ENCODE measurements at regions not wholly inside any gene's neighbourhood (a gene's known extent, or its start where the extent isn't known, plus 50 kb on each side); places are given as distances from the start of the nearest gene placed in this dataset.

DNA sequence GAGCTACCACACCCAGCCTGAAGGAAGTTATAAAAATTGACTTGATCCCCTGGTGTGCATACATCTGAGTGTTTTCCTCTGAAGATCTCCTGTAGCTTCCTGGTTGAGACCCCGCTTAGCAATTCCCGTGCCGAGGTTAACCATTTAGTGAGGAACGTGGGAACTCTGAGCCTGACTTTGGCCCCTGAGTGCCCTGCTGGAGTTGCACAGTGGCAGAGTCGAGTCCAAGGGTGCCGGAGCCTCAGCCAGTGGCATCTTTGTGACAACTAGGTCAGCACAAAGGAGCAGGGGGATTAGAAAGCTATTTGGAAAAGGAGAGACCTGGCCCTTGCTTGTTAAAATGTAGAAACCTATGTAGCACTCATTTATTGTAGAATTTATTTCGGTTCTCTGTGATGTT lies 561.2 kb upstream of the SALL3 start:
- Histone ChIP-seq H3K27me3 (no peaks in the 10 kb centered on the region), H3K9me3 (no peaks in the 10 kb centered on the region), H3K4me3 (no peak overlapping the region), H3K27ac (no peak overlapping the region), H3K4me1 (no peaks in the 10 kb centered on the region), H3K36me3 (no peaks in the 10 kb centered on the region)
- DNase-seq = no peak
- TF ChIP-seq, protein P1, sequence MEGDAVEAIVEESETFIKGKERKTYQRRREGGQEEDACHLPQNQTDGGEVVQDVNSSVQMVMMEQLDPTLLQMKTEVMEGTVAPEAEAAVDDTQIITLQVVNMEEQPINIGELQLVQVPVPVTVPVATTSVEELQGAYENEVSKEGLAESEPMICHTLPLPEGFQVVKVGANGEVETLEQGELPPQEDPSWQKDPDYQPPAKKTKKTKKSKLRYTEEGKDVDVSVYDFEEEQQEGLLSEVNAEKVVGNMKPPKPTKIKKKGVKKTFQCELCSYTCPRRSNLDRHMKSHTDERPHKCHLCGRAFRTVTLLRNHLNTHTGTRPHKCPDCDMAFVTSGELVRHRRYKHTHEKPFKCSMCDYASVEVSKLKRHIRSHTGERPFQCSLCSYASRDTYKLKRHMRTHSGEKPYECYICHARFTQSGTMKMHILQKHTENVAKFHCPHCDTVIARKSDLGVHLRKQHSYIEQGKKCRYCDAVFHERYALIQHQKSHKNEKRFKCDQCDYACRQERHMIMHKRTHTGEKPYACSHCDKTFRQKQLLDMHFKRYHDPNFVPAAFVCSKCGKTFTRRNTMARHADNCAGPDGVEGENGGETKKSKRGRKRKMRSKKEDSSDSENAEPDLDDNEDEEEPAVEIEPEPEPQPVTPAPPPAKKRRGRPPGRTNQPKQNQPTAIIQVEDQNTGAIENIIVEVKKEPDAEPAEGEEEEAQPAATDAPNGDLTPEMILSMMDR (IDR thresholded peaks at IDR 0.05) = no peak
- no peak for TF ChIP-seq POLR2A (IDR thresholded peaks at IDR 0.05)

DNA sequence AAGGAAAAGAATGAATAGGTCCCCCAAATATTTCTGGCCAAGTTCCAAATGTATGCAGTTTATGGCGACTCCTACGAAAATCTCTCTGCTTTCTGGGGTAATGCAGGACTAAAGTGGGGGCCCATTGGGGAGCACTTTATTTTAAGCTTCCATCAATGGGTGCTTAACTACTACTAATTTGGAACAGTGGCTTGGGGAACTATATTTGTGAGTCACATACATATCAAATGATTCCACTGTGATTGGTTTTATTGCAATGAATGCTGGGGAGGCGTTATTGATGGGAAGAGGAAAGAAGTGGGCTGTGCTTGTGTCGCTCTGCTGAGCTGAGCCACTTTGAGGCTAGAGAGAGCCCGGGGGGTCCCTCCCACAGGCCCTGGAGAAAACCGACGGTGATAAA lies 560.4 kb upstream of the SALL3 start:
- no peaks in the 10 kb centered on the region for H3K9me3 ChIP-seq
- DNase-seq = no peak
- TF ChIP-seq, protein P1 (IDR thresholded peaks at IDR 0.05) = no peak
- H3K27me3 ChIP-seq = no peaks in the 10 kb centered on the region
- no peaks in the 10 kb centered on the region for H3K36me3 ChIP-seq
- H3K4me1 ChIP-seq = no peaks in the 10 kb centered on the region
- H3K4me3 ChIP-seq = no peak overlapping the region
- no peak overlapping the region for H3K27ac ChIP-seq

DNA sequence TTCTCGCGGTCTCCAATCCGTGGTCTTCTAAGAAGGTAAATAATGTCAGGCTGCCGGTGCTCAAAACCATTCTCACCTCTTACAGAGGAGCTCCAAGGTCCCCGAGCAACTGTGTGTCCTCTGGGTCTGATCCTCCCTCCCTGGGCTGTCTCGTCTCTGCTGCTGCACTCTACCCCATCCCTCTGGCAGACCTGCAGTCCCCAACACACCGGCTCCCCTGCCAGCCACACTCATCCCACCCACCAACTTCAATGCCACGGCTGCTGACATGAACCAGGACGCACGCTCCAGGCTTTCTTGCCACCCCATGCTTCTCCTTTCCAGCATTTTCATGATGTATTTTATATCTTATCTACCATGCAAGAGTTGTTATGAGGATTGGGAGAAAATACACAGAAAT lies 559.5 kb upstream of the SALL3 start:
- no peaks in the 10 kb centered on the region for H3K27me3 ChIP-seq
- no peak overlapping the region for H3K27ac ChIP-seq
- H3K4me1 ChIP-seq = no peaks in the 10 kb centered on the region
- no peaks in the 10 kb centered on the region for H3K36me3 ChIP-seq
- H3K4me3 ChIP-seq = no peak overlapping the region
- no peaks in the 10 kb centered on the region for H3K9me3 ChIP-seq
- no peak for DNase-seq
- TF ChIP-seq, protein P1 (IDR thresholded peaks at IDR 0.05) = no peak
- TF ChIP-seq POLR2A (IDR thresholded peaks at IDR 0.05) = no peak

DNA sequence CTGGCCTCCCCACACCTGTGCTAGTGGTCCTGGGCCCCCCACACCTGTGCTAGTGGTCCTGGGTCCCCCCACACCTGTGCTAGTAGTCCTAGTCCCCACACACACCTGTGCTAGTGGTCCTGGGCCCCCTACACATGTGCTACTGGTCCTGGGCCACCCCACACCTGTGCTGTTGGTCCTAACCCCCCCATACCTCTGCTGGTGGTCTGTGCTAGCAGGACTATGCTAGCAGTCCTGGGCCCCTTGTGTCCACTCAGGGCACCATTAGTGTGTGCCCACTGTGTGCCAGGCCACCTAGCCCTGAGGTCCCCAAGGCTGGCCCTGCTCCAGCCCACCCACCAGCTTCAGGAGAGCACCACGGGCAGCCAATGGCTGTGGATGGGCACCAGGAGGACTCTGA lies 558.2 kb upstream of the SALL3 start:
- H3K9me3 ChIP-seq = no peaks in the 10 kb centered on the region
- no peak overlapping the region for H3K27ac ChIP-seq
- no peaks in the 10 kb centered on the region for H3K36me3 ChIP-seq
- no peaks in the 10 kb centered on the region for H3K4me1 ChIP-seq
- H3K4me3 ChIP-seq = no peak overlapping the region
- TF ChIP-seq POLR2A (IDR thresholded peaks at IDR 0.05) = no peak
- TF ChIP-seq, protein P1 (IDR thresholded peaks at IDR 0.05) = no peak
- no peak for DNase-seq
- H3K27me3 ChIP-seq = no peaks in the 10 kb centered on the region

DNA sequence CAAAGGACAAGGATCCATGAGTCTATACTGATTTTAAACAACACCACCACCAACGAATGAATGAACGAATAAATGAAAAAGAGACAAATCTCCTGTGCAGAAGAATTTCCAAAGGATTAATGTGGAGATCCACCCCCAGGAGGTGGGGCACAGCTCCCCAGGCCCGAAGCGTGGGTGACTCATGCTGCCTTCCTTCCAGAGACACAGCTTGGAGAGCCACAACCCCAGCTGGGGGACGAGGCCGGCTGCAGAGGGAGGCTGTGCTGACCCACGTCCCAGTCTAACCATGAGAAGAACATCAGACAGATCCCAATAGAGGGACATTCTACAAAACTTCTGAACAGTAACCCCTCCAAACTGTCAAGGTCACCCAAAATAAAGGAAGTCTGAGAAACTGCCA lies 557.3 kb upstream of the SALL3 start:
- Histone ChIP-seq H3K27ac (no peak overlapping the region), H3K9me3 (no peaks in the 10 kb centered on the region), H3K4me1 (no peaks in the 10 kb centered on the region), H3K4me3 (no peak overlapping the region), H3K27me3 (no peaks in the 10 kb centered on the region), H3K36me3 (no peaks in the 10 kb centered on the region)
- no peak for TF ChIP-seq POLR2A (IDR thresholded peaks at IDR 0.05)
- TF ChIP-seq, protein P1 (IDR thresholded peaks at IDR 0.05) = no peak
- no peak for DNase-seq

DNA sequence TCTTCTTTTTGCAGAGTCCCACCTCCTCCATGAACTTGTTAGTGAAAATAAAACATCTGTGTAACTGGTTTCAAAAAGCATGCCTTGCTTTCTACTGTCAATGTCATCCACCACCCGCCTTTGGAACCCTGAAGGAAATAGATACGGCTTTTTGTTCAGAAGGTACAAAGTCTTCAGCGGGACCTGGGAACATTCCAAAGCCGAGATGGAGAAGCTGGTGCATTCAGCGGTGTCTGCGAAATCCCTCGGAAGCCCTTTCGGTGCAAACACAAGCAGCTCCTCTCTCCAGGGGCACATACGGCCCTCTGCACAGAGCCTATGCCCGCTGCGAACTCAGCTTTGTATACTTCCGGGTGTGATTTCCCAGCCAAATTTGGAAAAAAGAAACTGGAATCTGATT lies 555.8 kb upstream of the SALL3 start:
- DNase-seq = no peak
- TF ChIP-seq, protein P1 (IDR thresholded peaks at IDR 0.05) = no peak
- no peak for TF ChIP-seq POLR2A (IDR thresholded peaks at IDR 0.05)
- H3K27ac ChIP-seq = no peak overlapping the region
- H3K9me3 ChIP-seq = no peaks in the 10 kb centered on the region
- H3K36me3 ChIP-seq = no peaks in the 10 kb centered on the region
- no peaks in the 10 kb centered on the region for H3K4me1 ChIP-seq
- no peaks in the 10 kb centered on the region for H3K27me3 ChIP-seq
- H3K4me3 ChIP-seq = no peak overlapping the region
